ENCODE measurements at regions not wholly inside any gene's neighbourhood (a gene's known extent, or its start where the extent isn't known, plus 50 kb on each side); places are given as distances from the start of the nearest gene placed in this dataset.

DNA sequence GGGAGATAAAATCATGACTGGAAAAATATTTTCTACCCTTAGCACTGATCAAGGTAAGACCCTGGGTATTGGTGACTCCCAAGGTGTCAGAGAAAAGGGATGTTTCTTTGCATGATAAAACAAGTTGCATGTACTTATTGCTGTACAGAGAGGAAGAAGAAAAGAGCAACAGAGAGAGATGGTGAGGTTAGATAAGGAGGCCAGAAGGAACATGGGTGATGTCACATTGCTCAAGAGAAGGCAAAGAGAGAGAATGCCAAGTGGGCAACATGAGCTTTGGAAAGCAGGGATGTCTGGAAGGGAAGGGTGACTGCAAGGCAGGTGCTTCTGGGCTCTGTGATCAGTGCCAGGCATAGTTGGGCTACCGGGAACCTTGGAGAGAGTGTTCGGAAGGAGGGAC is 65.1 kb upstream of the ADARB2 start:
- H3K4me3 Mint-ChIP-seq: no peak overlapping the region
- Histone ChIP-seq H4K20me1 (replicated peaks; ENCODE audit: insufficient read depth) (no peaks in the 10 kb centered on the region), H3K27ac (ENCODE audit: low read depth) (no peak overlapping the region), H2AFZ (no peak overlapping the region), H3K79me2 (replicated peaks; ENCODE audit: insufficient read depth) (no peaks in the 10 kb centered on the region), H3K9me2 (ENCODE audit: insufficient read depth) (no peaks in the 10 kb centered on the region), H3F3A (replicated peaks; ENCODE audit: low read depth) (no peaks in the 10 kb centered on the region), H3K4me1 (ENCODE audit: insufficient read depth) (no peaks in the 10 kb centered on the region), H3K36me3 (ENCODE audit: insufficient read depth) (no peaks in the 10 kb centered on the region), H3K4me2 (no peak overlapping the region), H3K4me3 (no peak overlapping the region), H3K27me3 (ENCODE audit: insufficient read depth) (no peaks in the 10 kb centered on the region)
- H3K9me3 Mint-ChIP-seq: 0 out of 3 replicates have a peak, but pooled peaks cover 4% of the 10 kb centered on the region
- peaks cover 5% of the 10 kb centered on the region for H3K27me3 Mint-ChIP-seq (ENCODE audit: insufficient read depth, low read depth, poor library complexity)
- H3K4me1 Mint-ChIP-seq: no peaks in the 10 kb centered on the region
- H3K36me3 Mint-ChIP-seq (ENCODE audit: low read depth): no peaks in the 10 kb centered on the region
- TF ChIP-seq, protein P1, sequence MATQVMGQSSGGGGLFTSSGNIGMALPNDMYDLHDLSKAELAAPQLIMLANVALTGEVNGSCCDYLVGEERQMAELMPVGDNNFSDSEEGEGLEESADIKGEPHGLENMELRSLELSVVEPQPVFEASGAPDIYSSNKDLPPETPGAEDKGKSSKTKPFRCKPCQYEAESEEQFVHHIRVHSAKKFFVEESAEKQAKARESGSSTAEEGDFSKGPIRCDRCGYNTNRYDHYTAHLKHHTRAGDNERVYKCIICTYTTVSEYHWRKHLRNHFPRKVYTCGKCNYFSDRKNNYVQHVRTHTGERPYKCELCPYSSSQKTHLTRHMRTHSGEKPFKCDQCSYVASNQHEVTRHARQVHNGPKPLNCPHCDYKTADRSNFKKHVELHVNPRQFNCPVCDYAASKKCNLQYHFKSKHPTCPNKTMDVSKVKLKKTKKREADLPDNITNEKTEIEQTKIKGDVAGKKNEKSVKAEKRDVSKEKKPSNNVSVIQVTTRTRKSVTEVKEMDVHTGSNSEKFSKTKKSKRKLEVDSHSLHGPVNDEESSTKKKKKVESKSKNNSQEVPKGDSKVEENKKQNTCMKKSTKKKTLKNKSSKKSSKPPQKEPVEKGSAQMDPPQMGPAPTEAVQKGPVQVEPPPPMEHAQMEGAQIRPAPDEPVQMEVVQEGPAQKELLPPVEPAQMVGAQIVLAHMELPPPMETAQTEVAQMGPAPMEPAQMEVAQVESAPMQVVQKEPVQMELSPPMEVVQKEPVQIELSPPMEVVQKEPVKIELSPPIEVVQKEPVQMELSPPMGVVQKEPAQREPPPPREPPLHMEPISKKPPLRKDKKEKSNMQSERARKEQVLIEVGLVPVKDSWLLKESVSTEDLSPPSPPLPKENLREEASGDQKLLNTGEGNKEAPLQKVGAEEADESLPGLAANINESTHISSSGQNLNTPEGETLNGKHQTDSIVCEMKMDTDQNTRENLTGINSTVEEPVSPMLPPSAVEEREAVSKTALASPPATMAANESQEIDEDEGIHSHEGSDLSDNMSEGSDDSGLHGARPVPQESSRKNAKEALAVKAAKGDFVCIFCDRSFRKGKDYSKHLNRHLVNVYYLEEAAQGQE (IDR thresholded peaks at IDR 0.05; ENCODE audit: unreplicated experiment): no peak
- TF ChIP-seq ZNF462 (CRISPR knock-in tag; IDR thresholded peaks at IDR 0.05) (no peak), EZH2 (IDR thresholded peaks at IDR 0.05; ENCODE audit: low read depth, unreplicated experiment) (no peak), ZNF114 (CRISPR knock-in tag; IDR thresholded peaks at IDR 0.05) (no peak), NANOG (IDR thresholded peaks at IDR 0.05; ENCODE audit: borderline replicate concordance) (no peak), CTCF (conservative IDR thresholded peaks at IDR 0.05; ENCODE audit: low read depth in 2 of 2) (no peak)
- TF ChIP-seq, protein P2, sequence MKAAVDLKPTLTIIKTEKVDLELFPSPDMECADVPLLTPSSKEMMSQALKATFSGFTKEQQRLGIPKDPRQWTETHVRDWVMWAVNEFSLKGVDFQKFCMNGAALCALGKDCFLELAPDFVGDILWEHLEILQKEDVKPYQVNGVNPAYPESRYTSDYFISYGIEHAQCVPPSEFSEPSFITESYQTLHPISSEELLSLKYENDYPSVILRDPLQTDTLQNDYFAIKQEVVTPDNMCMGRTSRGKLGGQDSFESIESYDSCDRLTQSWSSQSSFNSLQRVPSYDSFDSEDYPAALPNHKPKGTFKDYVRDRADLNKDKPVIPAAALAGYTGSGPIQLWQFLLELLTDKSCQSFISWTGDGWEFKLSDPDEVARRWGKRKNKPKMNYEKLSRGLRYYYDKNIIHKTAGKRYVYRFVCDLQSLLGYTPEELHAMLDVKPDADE (IDR thresholded peaks at IDR 0.05): no peak
- no peak overlapping the region for H3K27ac Mint-ChIP-seq
- DNase-seq (ENCODE audit: low spot score): no peak
- ATAC-seq: no peak
